Thymus (tissue), 11 donors: ENCODE measurements at regions not wholly inside any gene's neighbourhood (a gene's known extent, or its start where the extent isn't known, plus 50 kb on each side); places are given as distances from the start of the nearest gene placed in this dataset.

Source experiments
- DNase-seq, 9 donors: peaks; one replicate each; pipeline ENCODE4 v3.0.0-alpha.2; 2013; ENCODE audit warnings: low spot score in 9 of 9, low read depth in 6 of 9, missing footprints in 1 of 9
- H3K27ac ChIP-seq, 2 donors: one replicate each; pipeline ENCODE4 v1.5.1; 2013; ENCODE audit warnings: control low read depth in 1 of 2, low read depth in 1 of 2, low read length in 1 of 2, mild to moderate bottlenecking in 1 of 2, moderate library complexity in 1 of 2
- H3K27me3 ChIP-seq, 2 donors: one replicate each; pipeline ENCODE4 v1.5.1; 2013; ENCODE audit warnings: low read length in 1 of 2; ENCODE audit not compliant: control insufficient read depth in 2 of 2, insufficient read depth in 1 of 2
- H3K36me3 ChIP-seq, 2 donors: one replicate each; pipeline ENCODE4 v1.5.1; 2013; ENCODE audit warnings: low read length in 1 of 2, mild to moderate bottlenecking in 1 of 2, moderate library complexity in 1 of 2; ENCODE audit not compliant: control insufficient read depth in 2 of 2, insufficient read depth in 2 of 2
- H3K4me1 ChIP-seq, 2 donors: one replicate each; pipeline ENCODE4 v1.5.1; 2013; ENCODE audit warnings: low read length in 2 of 2; ENCODE audit not compliant: control insufficient read depth in 2 of 2, insufficient read depth in 2 of 2
- H3K4me3 ChIP-seq, 2 donors: one replicate each; pipeline ENCODE4 v1.5.1; 2013; ENCODE audit warnings: low read length in 2 of 2, control low read depth in 1 of 2, mild to moderate bottlenecking in 1 of 2
- H3K9me3 ChIP-seq, 2 donors: one replicate each; pipeline ENCODE4 v1.5.1; 2013; ENCODE audit warnings: low read length in 1 of 2, mild to moderate bottlenecking in 1 of 2; ENCODE audit not compliant: control insufficient read depth in 2 of 2, insufficient read depth in 1 of 2
- WGBS: extraction: QIAGEN DNeasy Blood & Tissue Kit; methylation state at CpG from one replicate; pipeline ENCODE4 v1.1.7; 2013; 5-methylcytosine and 5-hydroxymethylcytosine counted together
- donor health status: healthy.

DNA sequence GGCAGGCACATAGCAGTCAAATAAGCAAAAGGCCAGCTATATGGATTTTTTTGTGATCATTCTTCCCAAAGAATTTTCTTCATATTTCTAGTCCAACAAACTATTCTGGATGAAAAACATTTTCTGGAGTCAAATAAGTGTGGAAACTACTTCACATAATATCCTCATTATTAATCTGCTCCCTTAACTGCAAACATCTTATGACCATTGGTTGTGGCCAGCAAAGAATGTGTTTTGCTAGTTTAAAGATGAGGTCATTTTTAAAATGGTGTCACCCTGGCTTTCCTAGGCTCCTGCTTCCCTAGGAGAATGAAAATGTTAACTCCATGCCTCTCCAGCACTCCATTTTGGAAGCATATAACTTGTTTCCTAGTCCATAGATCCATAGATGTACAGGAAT, 118.8 kb downstream of the SST start:
- H3K27me3 ChIP-seq = no peaks in the 10 kb centered on the region
- H3K36me3 ChIP-seq = no peaks in the 10 kb centered on the region
- H3K4me1 ChIP-seq = no peaks in the 10 kb centered on the region

DNA sequence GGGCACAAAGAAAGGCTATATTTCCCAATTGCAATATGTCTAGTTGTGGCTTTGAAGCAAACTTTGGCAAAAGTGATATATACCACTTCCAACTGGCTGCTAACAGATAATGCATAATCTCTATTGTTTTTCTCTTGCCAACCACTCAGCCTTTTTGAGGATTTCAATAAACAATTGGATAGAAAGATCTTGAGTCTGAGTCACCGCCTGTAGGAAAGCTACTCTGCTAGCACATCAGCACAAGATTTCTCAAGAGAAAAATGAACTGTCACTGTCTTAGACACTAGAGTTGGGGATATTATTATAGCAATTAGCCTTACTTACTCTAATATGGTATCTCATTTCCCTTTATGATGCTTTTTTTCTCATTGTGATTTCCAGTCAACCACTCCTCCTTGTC, 119.7 kb downstream of the SST start:
- no peaks in the 10 kb centered on the region for H3K4me1 ChIP-seq
- H3K36me3 ChIP-seq = no peaks in the 10 kb centered on the region
- H3K9me3 ChIP-seq = no peaks in the 10 kb centered on the region
- H3K4me3 ChIP-seq = no peak overlapping the region
- H3K27me3 ChIP-seq = no peaks in the 10 kb centered on the region
- DNase-seq = no peak
- 100% methylated on average over 1 of the region's 1 CpG for WGBS
- H3K27ac ChIP-seq = no peak overlapping the region

More for the DNA sequence above, 118.8 kb downstream of the SST start:
- no peak overlapping the region for H3K27ac ChIP-seq
- no peak overlapping the region for H3K4me3 ChIP-seq
- no peaks in the 10 kb centered on the region for H3K9me3 ChIP-seq
- no peak for DNase-seq

DNA sequence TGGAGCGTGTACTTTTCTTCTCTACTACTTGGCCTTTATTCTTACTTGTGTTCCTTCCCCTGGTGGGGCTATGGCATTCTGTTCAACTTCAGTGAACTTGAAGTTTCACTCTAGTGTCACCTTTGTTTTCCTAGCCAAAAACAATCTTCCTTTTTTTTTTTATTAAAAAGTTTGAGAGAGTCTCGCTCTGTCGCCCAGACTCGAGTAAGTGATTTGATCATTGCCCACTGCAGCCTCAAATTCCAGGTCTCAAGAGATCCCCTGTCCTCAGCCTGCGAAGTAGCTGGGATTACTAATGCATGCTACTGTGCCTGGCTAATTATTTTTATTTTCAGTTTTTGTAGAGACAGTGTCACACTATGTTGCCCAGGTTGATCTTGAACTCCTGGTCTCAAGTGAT, 124.8 kb downstream of the SST start:
- H3K27ac ChIP-seq = no peak overlapping the region
- no peaks in the 10 kb centered on the region for H3K36me3 ChIP-seq
- 92% methylated on average over 5 of the region's 5 CpGs for WGBS
- no peaks in the 10 kb centered on the region for H3K4me1 ChIP-seq
- DNase-seq = no peak
- H3K9me3 ChIP-seq = no peaks in the 10 kb centered on the region
- no peaks in the 10 kb centered on the region for H3K27me3 ChIP-seq
- no peak overlapping the region for H3K4me3 ChIP-seq

DNA sequence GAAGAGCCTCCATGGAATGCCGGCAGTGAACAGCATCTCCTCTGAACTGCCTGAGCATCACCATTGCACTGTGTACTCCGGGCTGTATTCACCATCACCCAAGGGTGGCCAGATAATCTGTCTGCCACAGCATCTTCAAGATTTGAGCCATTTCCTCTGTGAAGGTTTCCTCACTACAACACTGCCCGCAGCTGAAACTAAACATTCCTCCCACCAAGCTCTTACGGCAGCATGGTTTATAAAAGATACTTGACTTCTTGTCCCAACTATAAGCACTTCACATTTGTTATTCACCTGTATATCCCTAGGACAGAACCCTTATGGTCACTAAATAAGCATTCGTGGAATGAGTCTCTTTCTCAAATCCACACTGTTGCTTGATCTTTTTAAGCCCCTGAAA, 125.9 kb downstream of the SST start:
- H3K27me3 ChIP-seq = no peaks in the 10 kb centered on the region
- no peak overlapping the region for H3K27ac ChIP-seq
- H3K36me3 ChIP-seq = no peaks in the 10 kb centered on the region
- WGBS = 97% methylated on average over 5 of the region's 5 CpGs
- H3K9me3 ChIP-seq = no peaks in the 10 kb centered on the region
- no peak overlapping the region for H3K4me3 ChIP-seq
- DNase-seq = no peak
- no peaks in the 10 kb centered on the region for H3K4me1 ChIP-seq

DNA sequence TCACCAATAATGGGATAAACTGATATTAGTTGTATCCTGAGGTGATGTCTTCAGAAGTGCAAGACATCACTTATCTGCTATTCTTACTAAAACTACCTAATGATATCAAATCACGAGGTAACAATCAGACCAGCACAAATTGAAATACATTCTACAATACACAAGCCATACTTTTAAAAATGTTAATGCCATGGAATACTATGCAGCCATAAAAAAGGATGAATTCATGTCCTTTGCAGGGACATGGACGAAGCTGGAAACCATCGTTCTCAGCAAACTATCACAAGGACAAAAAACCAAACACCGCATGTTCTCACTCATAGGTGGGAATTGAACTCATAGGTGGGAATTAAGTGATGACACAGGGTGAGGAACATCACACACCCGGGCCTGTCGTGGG, 129.3 kb downstream of the SST start:
- H3K4me3 ChIP-seq = no peak overlapping the region
- no peaks in the 10 kb centered on the region for H3K36me3 ChIP-seq
- DNase-seq = no peak
- no peak overlapping the region for H3K27ac ChIP-seq
- WGBS = 94% methylated on average over 6 of the region's 6 CpGs
- no peaks in the 10 kb centered on the region for H3K27me3 ChIP-seq
- H3K4me1 ChIP-seq = no peaks in the 10 kb centered on the region
- no peaks in the 10 kb centered on the region for H3K9me3 ChIP-seq

GRCh38 chr3:187536185-187536584, 134.0 kb downstream of the SST start:
- Histone ChIP-seq H3K9me3 (no peaks in the 10 kb centered on the region), H3K27me3 (no peaks in the 10 kb centered on the region), H3K4me1 (no peaks in the 10 kb centered on the region), H3K27ac (no peak overlapping the region), H3K4me3 (no peak overlapping the region), H3K36me3 (no peaks in the 10 kb centered on the region)
- WGBS = 95% methylated on average over 6 of the region's 6 CpGs
- DNase-seq = no peak

DNA sequence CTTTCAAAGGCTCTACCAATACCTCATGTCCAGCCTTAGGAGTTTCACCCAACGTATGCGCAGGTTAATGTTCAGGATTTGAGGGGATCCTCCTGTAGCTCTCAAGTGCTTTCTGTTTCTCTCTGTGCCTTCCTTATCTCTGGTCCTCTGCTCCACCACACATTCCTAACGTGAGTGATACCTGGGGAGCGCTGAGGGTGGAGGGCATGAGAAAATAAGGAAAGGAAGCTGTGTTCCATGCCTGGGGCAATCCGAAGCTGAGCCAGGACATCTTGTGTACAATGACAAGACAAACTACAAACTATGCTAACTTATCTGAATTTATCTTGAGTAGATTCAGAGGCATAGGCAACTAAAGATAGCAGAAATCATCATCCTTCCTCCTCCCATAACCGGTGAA, 136.4 kb downstream of the SST start:
- Histone ChIP-seq H3K27me3 (no peaks in the 10 kb centered on the region), H3K27ac (no peak overlapping the region), H3K4me3 (no peak overlapping the region), H3K36me3 (no peaks in the 10 kb centered on the region), H3K9me3 (no peaks in the 10 kb centered on the region), H3K4me1 (no peaks in the 10 kb centered on the region)
- no peak for DNase-seq
- 84% methylated on average over 6 of the region's 6 CpGs for WGBS

- no peak overlapping the region for H3K27ac ChIP-seq
- H3K9me3 ChIP-seq = no peaks in the 10 kb centered on the region
- 93% methylated on average over 2 of the region's 2 CpGs for WGBS
- no peak overlapping the region for H3K4me3 ChIP-seq
- no peak for DNase-seq
- H3K4me1 ChIP-seq = no peaks in the 10 kb centered on the region
- no peaks in the 10 kb centered on the region for H3K27me3 ChIP-seq
- H3K36me3 ChIP-seq = no peaks in the 10 kb centered on the region
Measured at GRCh38 chr3:187531831-187532230, 138.4 kb downstream of the SST start.

GRCh38 chr3:187522890-187523289, 147.3 kb downstream of the SST start:
- Histone ChIP-seq H3K4me3 (no peak overlapping the region), H3K4me1 (no peaks in the 10 kb centered on the region), H3K27ac (no peak overlapping the region), H3K9me3 (no peaks in the 10 kb centered on the region), H3K36me3 (no peaks in the 10 kb centered on the region), H3K27me3 (no peaks in the 10 kb centered on the region)
- 81% methylated on average over 1 of the region's 1 CpG for WGBS
- DNase-seq = no peak

DNA sequence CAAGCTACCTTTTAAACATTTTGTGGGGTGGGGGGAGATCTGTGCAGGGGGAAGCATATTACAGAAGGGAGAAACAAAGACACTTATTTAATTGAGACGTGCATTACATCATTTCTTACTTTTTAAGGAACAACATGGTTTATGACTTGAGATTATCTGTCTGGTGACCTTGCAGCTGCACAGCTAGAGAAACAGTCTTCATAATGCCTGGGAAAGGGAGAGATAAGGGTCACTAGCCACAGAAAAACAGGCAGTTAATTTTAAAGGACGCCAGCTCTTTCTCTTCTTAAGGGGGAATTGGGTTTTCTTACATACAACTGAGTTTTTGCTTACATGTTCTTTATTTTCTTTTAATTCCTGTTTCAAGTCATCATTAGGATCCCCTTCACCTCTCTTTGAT, 147.9 kb downstream of the SST start:
- WGBS = 44% methylated on average over 2 of the region's 2 CpGs
- no peak for DNase-seq
- H3K36me3 ChIP-seq = no peaks in the 10 kb centered on the region
- no peaks in the 10 kb centered on the region for H3K9me3 ChIP-seq
- H3K4me3 ChIP-seq = no peak overlapping the region
- H3K27ac ChIP-seq = no peak overlapping the region
- no peaks in the 10 kb centered on the region for H3K4me1 ChIP-seq
- no peaks in the 10 kb centered on the region for H3K27me3 ChIP-seq
